K562 (cell line): ENCODE measurements at regions not wholly inside any gene's neighbourhood (a gene's known extent, or its start where the extent isn't known, plus 50 kb on each side); places are given as distances from the start of the nearest gene placed in this dataset.

Experiments used
- AFF1 ChIP-seq, 2 experiments: fragments of 450-650 bp; IDR thresholded peaks; 2 replicates each; pipeline ENCODE4 v1.6.1; 2018; ENCODE audit warnings: mild to moderate bottlenecking in 2 of 2, low read depth in 1 of 2; ENCODE audit not compliant: partially characterized antibody in 2 of 2
- ATF1 ChIP-seq, 2 experiments: fragments of 450-650 bp in 1 of 2; IDR thresholded peaks; 2 replicates each; pipeline ENCODE4 v1.6.1; 2016; ENCODE audit warnings: missing compliant biosample characterization in 1 of 2, missing genetic modification characterization in 1 of 2
- BHLHE40 ChIP-seq: IDR thresholded peaks from 2 replicates; pipeline ENCODE4 v1.6.1; 2011; ENCODE audit warnings: low read length, improper control_type of control experiment
- BRD9 ChIP-seq: fragments of 450-650 bp; IDR thresholded peaks from 2 replicates; pipeline ENCODE4 v1.6.1; 2018; ENCODE audit warnings: low read depth; ENCODE audit not compliant: partially characterized antibody
- DACH1 ChIP-seq: fragments of 450-650 bp; IDR thresholded peaks from 2 replicates; pipeline ENCODE4 v1.6.1; 2018; ENCODE audit not compliant: partially characterized antibody
- E4F1 ChIP-seq: fragments of 250-450 bp; sonication (Bioruptor Pico); IDR thresholded peaks from 2 replicates; pipeline ENCODE4 v1.5.0; 2021; ENCODE audit warnings: mild to moderate bottlenecking, borderline replicate concordance
- GABPA ChIP-seq: fragments of 200-800 bp; sonication (Bioruptor generic); conservative IDR thresholded peaks from 2 replicates; pipeline ENCODE4 v1.6.1; 2016; ENCODE audit warnings: low read depth, missing genetic modification characterization, missing compliant biosample characterization
- ID3 ChIP-seq, 2 experiments: fragments of 250-450 bp in 1 of 2; fragments of 450-650 bp in 1 of 2; sonication (Bioruptor Pico) in 1 of 2; IDR thresholded peaks; 2 replicates each; pipeline versions ENCODE4 v1.6.1 to v1.8.0; 2016 to 2021; ENCODE audit warnings: mild to moderate bottlenecking in 2 of 2, moderate library complexity in 2 of 2, missing compliant biosample characterization in 1 of 2, missing genetic modification characterization in 1 of 2
- KDM5B ChIP-seq: fragments of 200-600 bp; sonication (generic); IDR thresholded peaks from 2 replicates; pipeline ENCODE4 v1.6.1; 2012; ENCODE audit warnings: low read depth, mild to moderate bottlenecking, moderate library complexity, low read length, control low read depth, inconsistent platforms; ENCODE audit not compliant: insufficient replicate concordance
- MBD2 ChIP-seq: sonication (generic); IDR thresholded peaks from 2 replicates; pipeline ENCODE4 v1.6.1; 2016; ENCODE audit warnings: low read depth, borderline replicate concordance
- NR2C1 ChIP-seq, 2 experiments: fragments of 450-650 bp; IDR thresholded peaks; 2 replicates each; pipeline ENCODE4 v1.6.1; 2017; ENCODE audit warnings: mild to moderate bottlenecking in 2 of 2, antibody characterized with exemption in 1 of 2, inconsistent platforms in 1 of 2, missing compliant biosample characterization in 1 of 2, missing genetic modification characterization in 1 of 2
- ZNF592 ChIP-seq: fragments of 450-650 bp; IDR thresholded peaks from 2 replicates; pipeline ENCODE4 v1.6.1; 2017; ENCODE audit warnings: antibody characterized with exemption, mild to moderate bottlenecking
- ZNF76 ChIP-seq: fragments of 250-450 bp; sonication (Bioruptor Pico); IDR thresholded peaks from 2 replicates; pipeline ENCODE4 v1.4.0; 2020; ENCODE audit warnings: mild to moderate bottlenecking, moderate library complexity, borderline replicate concordance

GRCh38 chr1:116826818-116827606, 72.8 kb downstream of the CD2 start (continued):
- TF ChIP-seq E4F1 (CRISPR knock-in tag) = no peak
- peak in 1 of 2 experiments; percentile 17 for TF ChIP-seq AFF1 (IDR thresholded peaks at IDR 0.05; ENCODE audit: low read depth in 1 of 2, partially characterized antibody in 2 of 2)
- peak; percentile 97 for TF ChIP-seq ZNF592
- no peak for TF ChIP-seq ID3 (CRISPR knock-in tag; IDR thresholded peaks at IDR 0.05)
- TF ChIP-seq ID3 (tag; IDR thresholded peaks at IDR 0.05) = 0 out of 2 replicates have a peak, but pooled peaks have one; percentile 20
- TF ChIP-seq ZNF76 (CRISPR knock-in tag) = 0 out of 2 replicates have a peak, but pooled peaks have one; percentile 63
- peak; percentile 74 for TF ChIP-seq BRD9
- peak; percentile 22 for TF ChIP-seq DACH1
- peak; percentile 85 for TF ChIP-seq KDM5B
- TF ChIP-seq ATF1 (CRISPR knock-in tag; IDR thresholded peaks at IDR 0.05) = no peak
- peak; percentile 80 for TF ChIP-seq ATF1 (tag; IDR thresholded peaks at IDR 0.05)
- TF ChIP-seq MBD2 = peak; percentile 61; the same call in 1 of the 2 replicates
- TF ChIP-seq BHLHE40 = peak; percentile 50
- TF ChIP-seq NR2C1 (IDR thresholded peaks at IDR 0.05) = no peak
- TF ChIP-seq NR2C1 (tag; IDR thresholded peaks at IDR 0.05) = peak; percentile 50
- TF ChIP-seq GABPA (tag) = peak; percentile 89
